Prostate gland (tissue), 2 donors: ENCODE measurements at regions not wholly inside any gene's neighbourhood (a gene's known extent, or its start where the extent isn't known, plus 50 kb on each side); places are given as distances from the start of the nearest gene placed in this dataset.
"Not testable (repeated sequence)": the region's sequence is repeated elsewhere in the genome, so short reads cannot be mapped to it uniquely, and the experiment has no call there.

ENCODE experiments used
- DNase-seq: peaks from one replicate; pipeline ENCODE4 v3.0.0-alpha.2; 2019; ENCODE audit warnings: low spot score
- H3K27ac ChIP-seq, 2 donors: fragments of 200-600 bp; sonication (generic); 2 replicates each; pipeline ENCODE4 v1.5.1; 2017 to 2019
- H3K27me3 ChIP-seq: fragments of 200-600 bp; sonication (generic); replicated peaks from 2 replicates; pipeline ENCODE4 v1.5.1; 2019; ENCODE audit not compliant: insufficient read depth
- H3K36me3 ChIP-seq, 2 donors: fragments of 200-600 bp; sonication (generic); 1 replicate in 1 of 2; 2 replicates in 1 of 2; pipeline versions ENCODE4 v1.5.1 to v1.8.1; 2017 to 2019
- H3K4me1 ChIP-seq: fragments of 200-600 bp; sonication (generic); replicated peaks from 2 replicates; pipeline ENCODE4 v1.5.1; 2019
- H3K4me3 ChIP-seq, 2 donors: fragments of 200-600 bp; sonication (generic); 2 replicates each; pipeline ENCODE4 v1.5.1; 2017 to 2019
- H3K9me3 ChIP-seq: fragments of 200-600 bp; sonication (generic); 2 replicates; pipeline ENCODE4 v1.5.1; 2017
- CTCF ChIP-seq, 4 experiments: fragments of 200-600 bp in 2 of 4; fragments of 450-650 bp in 2 of 4; sonication (generic) in 2 of 4; IDR thresholded peaks; 1 replicate in 3 of 4; 2 replicates in 1 of 4; pipeline ENCODE4 v1.5.1; 2016 to 2019; ENCODE audit warnings: antibody characterized with exemption in 4 of 4, mild to moderate bottlenecking in 2 of 4, moderate library complexity in 2 of 4
- POLR2A ChIP-seq: fragments of 450-650 bp; IDR thresholded peaks from one replicate; pipeline ENCODE4 v1.6.1; 2016; ENCODE audit warnings: antibody characterized with exemption, mild to moderate bottlenecking
- POLR2AphosphoS5 ChIP-seq: sonication (generic); formaldehyde crosslinking; IDR thresholded peaks from one replicate; pipeline ENCODE4 v1.6.1; 2017; ENCODE audit warnings: antibody characterized with exemption
- WGBS: methylation state at CpG from one replicate; pipeline ENCODE4 v1.1.5; 2018; 5-methylcytosine and 5-hydroxymethylcytosine counted together
- intact Hi-C: fragments of 100-400 bp; cut with DNase I; formaldehyde crosslinking; loops from one replicate; pipeline ENCODE4 v1.14.2; 2022

GRCh38 chr4:170198747-170199146 lies 109.0 kb upstream of the AADAT start:
- DNase-seq = no peak
- 21% methylated on average over 1 of the region's 1 CpG for WGBS
- no peak overlapping the region for H3K27ac ChIP-seq

GRCh38 chr4:170194794-170195193 lies 105.0 kb upstream of the AADAT start:
- H3K36me3 ChIP-seq, H3K27ac ChIP-seq, H3K27me3 ChIP-seq, H3K4me3 ChIP-seq, H3K9me3 ChIP-seq, H3K4me1 ChIP-seq, DNase-seq, intact Hi-C loops: not testable (repeated sequence)
- WGBS = 81% methylated on average over 2 of the region's 2 CpGs

More at GRCh38 chr4:170198747-170199146, 109.0 kb upstream of the AADAT start:
- Histone ChIP-seq H3K4me3 (no peak overlapping the region), H3K36me3 (no peaks in the 10 kb centered on the region), H3K4me1 (no peaks in the 10 kb centered on the region), H3K27me3 (no peaks in the 10 kb centered on the region), H3K9me3 (no peaks in the 10 kb centered on the region)
- TF ChIP-seq POLR2A = no peak
- no peak for TF ChIP-seq POLR2AphosphoS5
- peak in 1 of 4 experiments; percentile 10 for TF ChIP-seq CTCF (IDR thresholded peaks at IDR 0.05)
- intact Hi-C loops = no loop called here

GRCh38 chr4:170193496-170193895 lies 103.7 kb upstream of the AADAT start:
- WGBS = 42% methylated on average over 6 of the region's 6 CpGs
- H3K27me3 ChIP-seq = no peaks in the 10 kb centered on the region
- no peaks in the 10 kb centered on the region for H3K9me3 ChIP-seq
- no peaks in the 10 kb centered on the region for H3K4me1 ChIP-seq
- TF ChIP-seq POLR2A (no peak), POLR2AphosphoS5 (no peak), CTCF (IDR thresholded peaks at IDR 0.05) (no peak)
- no peaks in the 10 kb centered on the region for H3K36me3 ChIP-seq
- intact Hi-C loops = no loop called here
- no peak overlapping the region for H3K27ac ChIP-seq
- H3K4me3 ChIP-seq = no peak overlapping the region
- no peak for DNase-seq

GRCh38 chr4:170190265-170190664 lies 100.5 kb upstream of the AADAT start:
- no peaks in the 10 kb centered on the region for H3K36me3 ChIP-seq
- H3K4me3 ChIP-seq = no peak overlapping the region
- no peak for TF ChIP-seq CTCF (IDR thresholded peaks at IDR 0.05)
- TF ChIP-seq POLR2AphosphoS5 = no peak
- TF ChIP-seq POLR2A = no peak
- H3K9me3 ChIP-seq = no peaks in the 10 kb centered on the region
- DNase-seq = no peak
- H3K27me3 ChIP-seq = no peaks in the 10 kb centered on the region
- H3K4me1 ChIP-seq = no peaks in the 10 kb centered on the region
- 80% methylated on average over 1 of the region's 1 CpG for WGBS
- intact Hi-C loops = no loop called here
- no peak overlapping the region for H3K27ac ChIP-seq

- H3K27ac ChIP-seq = no peak overlapping the region
- WGBS = 43% methylated on average over 1 of the region's 1 CpG
- no peaks in the 10 kb centered on the region for H3K36me3 ChIP-seq
- DNase-seq = no peak
- no peaks in the 10 kb centered on the region for H3K4me1 ChIP-seq
- no peaks in the 10 kb centered on the region for H3K9me3 ChIP-seq
- intact Hi-C loops = no loop called here
- TF ChIP-seq CTCF (IDR thresholded peaks at IDR 0.05) = no peak
- no peak for TF ChIP-seq POLR2A
- TF ChIP-seq POLR2AphosphoS5 = no peak
- no peak overlapping the region for H3K4me3 ChIP-seq
- H3K27me3 ChIP-seq = no peaks in the 10 kb centered on the region
Measured at GRCh38 chr4:170170861-170171260, 81.1 kb upstream of the AADAT start.
